Tibial nerve (tissue), 4 donors: ENCODE measurements at regions not wholly inside any gene's neighbourhood (a gene's known extent, or its start where the extent isn't known, plus 50 kb on each side); places are given as distances from the start of the nearest gene placed in this dataset.

ENCODE experiments used
- DNase-seq, 2 donors: peaks; one replicate each; pipeline ENCODE4 v3.0.0-alpha.2; 2019; ENCODE audit warnings: low spot score in 2 of 2
- H3K27ac ChIP-seq, 4 donors: fragments of 200-600 bp; sonication (generic) in 3 of 4; one replicate each; pipeline ENCODE4 v1.5.1; 2017 to 2019; ENCODE audit warnings: mild to moderate bottlenecking in 1 of 4
- H3K27me3 ChIP-seq, 2 donors: fragments of 200-600 bp; sonication (generic) in 1 of 2; one replicate each; pipeline versions ENCODE4 v1.5.1 to v1.6.0; 2017 to 2019
- H3K36me3 ChIP-seq, 3 donors: fragments of 200-600 bp; sonication (generic); one replicate each; pipeline ENCODE4 v1.5.1; 2018 to 2019
- H3K4me1 ChIP-seq, 4 donors: fragments of 200-600 bp; sonication (generic) in 3 of 4; one replicate each; pipeline ENCODE4 v1.5.1; 2017 to 2019
- H3K4me3 ChIP-seq, 4 donors: fragments of 200-600 bp; sonication (generic) in 3 of 4; one replicate each; pipeline ENCODE4 v1.5.1; 2017 to 2019; ENCODE audit warnings: mild to moderate bottlenecking in 1 of 4, moderate library complexity in 1 of 4
- H3K9me3 ChIP-seq, 4 donors: fragments of 200-600 bp; sonication (generic) in 3 of 4; one replicate each; pipeline ENCODE4 v1.5.1; 2017 to 2019
- EP300 ChIP-seq, 2 donors: sonication (generic); formaldehyde crosslinking; IDR thresholded peaks; one replicate each; pipeline ENCODE4 v1.6.1; 2017; ENCODE audit warnings: antibody characterized with exemption in 2 of 2, mild to moderate bottlenecking in 1 of 2
- POLR2A ChIP-seq, 2 donors: fragments of 450-650 bp; IDR thresholded peaks; one replicate each; pipeline ENCODE4 v1.6.1; 2017; ENCODE audit warnings: antibody characterized with exemption in 2 of 2, mild to moderate bottlenecking in 2 of 2, moderate library complexity in 2 of 2
- WGBS, 2 donors: methylation state at CpG; one replicate each; pipeline ENCODE4 v1.1.5; 2018; 5-methylcytosine and 5-hydroxymethylcytosine counted together
- TF ChIP-seq, protein P1 (sequence below), 5 experiments: fragments of 200-600 bp in 3 of 5; fragments of 450-650 bp in 2 of 5; sonication (generic) in 3 of 5; IDR thresholded peaks; one replicate each; pipeline ENCODE4 v1.5.1; 2016 to 2019; ENCODE audit warnings: antibody characterized with exemption in 5 of 5, mild to moderate bottlenecking in 3 of 5, moderate library complexity in 2 of 5

DNA sequence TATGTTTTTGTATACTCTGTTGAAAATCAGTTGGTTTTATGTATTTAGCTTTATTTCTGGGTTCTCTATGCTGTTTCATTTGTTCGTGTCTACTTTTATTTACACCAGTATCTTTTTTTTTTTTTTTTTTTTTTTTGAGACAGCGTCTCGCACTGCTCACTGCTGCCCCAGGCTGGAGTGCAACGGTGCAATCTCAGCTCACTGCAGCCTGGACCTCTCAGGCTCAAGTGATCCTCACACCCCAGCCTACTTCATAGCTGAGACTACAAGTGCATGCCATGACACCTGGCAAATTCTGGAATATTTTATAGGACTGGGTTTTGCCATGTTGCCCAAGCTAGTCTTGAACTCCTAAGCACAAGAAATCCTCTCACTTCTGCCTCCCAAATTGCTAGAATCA is 869.4 kb upstream of the CDH6 start:
- H3K9me3 ChIP-seq, result no peaks in the 10 kb centered on the region

DNA sequence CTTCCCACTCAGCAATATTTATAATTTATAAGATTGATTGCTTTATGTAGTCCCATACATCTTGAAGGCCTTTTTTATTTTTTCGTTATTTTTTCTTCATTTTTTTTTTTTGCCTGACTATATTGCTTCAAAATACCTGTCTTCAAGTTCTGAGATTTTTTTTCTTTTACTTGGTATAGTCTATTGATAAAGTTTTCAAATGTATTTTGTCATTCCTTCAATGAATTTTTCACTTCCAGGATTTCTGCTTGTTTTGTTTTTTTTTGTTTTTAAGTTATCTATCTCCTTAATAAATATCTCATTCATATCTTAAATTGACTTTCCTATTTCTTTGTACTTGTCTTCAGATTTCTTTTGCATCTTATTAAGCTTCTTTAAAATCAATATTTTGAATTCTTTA is 905.6 kb upstream of the CDH6 start:
- no peaks in the 10 kb centered on the region for H3K4me1 ChIP-seq
- no peak for TF ChIP-seq EP300 (IDR thresholded peaks at IDR 0.05)
- H3K9me3 ChIP-seq, result peaks cover 0 to 26% (median 0%) of the 10 kb centered on the region in 4 donors

More for the DNA sequence above, 869.4 kb upstream of the CDH6 start:
- Histone ChIP-seq H3K4me3 (no peak overlapping the region), H3K27ac (no peak overlapping the region), H3K27me3 (no peaks in the 10 kb centered on the region), H3K4me1 (no peaks in the 10 kb centered on the region), H3K36me3 (no peaks in the 10 kb centered on the region)
- WGBS, 2 donors, result 60 to 70% methylated on average over 4 of the region's 4 CpGs
- DNase-seq, result no peak
- TF ChIP-seq POLR2A (IDR thresholded peaks at IDR 0.05) (no peak), EP300 (IDR thresholded peaks at IDR 0.05) (no peak)

DNA sequence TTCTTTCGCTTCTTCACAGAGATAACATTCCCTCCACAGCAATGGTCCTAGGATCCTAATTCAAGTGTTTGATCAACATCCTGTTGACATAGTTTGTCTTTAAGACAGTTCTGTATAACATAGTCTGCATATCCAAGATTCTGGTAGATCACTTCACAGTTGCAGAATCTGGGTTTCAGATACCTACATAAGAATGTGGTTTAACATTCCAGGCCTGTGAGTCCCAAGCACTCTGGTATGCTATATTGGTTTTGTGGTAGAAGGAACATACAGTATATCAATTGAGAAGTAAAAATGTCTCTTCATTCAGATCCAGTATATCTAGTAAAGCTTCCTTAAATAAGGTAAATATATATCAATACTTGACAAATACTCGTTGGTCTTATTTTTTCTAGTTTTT is 914.2 kb upstream of the CDH6 start:
- H3K27ac ChIP-seq, result no peak overlapping the region
- 89 to 91% methylated on average over 2 of the region's 2 CpGs for WGBS, 2 donors
- H3K27me3 ChIP-seq, result no peaks in the 10 kb centered on the region
- no peaks in the 10 kb centered on the region for H3K9me3 ChIP-seq
- TF ChIP-seq EP300 (IDR thresholded peaks at IDR 0.05) (no peak), POLR2A (IDR thresholded peaks at IDR 0.05) (no peak)
- TF ChIP-seq, protein P1, sequence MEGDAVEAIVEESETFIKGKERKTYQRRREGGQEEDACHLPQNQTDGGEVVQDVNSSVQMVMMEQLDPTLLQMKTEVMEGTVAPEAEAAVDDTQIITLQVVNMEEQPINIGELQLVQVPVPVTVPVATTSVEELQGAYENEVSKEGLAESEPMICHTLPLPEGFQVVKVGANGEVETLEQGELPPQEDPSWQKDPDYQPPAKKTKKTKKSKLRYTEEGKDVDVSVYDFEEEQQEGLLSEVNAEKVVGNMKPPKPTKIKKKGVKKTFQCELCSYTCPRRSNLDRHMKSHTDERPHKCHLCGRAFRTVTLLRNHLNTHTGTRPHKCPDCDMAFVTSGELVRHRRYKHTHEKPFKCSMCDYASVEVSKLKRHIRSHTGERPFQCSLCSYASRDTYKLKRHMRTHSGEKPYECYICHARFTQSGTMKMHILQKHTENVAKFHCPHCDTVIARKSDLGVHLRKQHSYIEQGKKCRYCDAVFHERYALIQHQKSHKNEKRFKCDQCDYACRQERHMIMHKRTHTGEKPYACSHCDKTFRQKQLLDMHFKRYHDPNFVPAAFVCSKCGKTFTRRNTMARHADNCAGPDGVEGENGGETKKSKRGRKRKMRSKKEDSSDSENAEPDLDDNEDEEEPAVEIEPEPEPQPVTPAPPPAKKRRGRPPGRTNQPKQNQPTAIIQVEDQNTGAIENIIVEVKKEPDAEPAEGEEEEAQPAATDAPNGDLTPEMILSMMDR (IDR thresholded peaks at IDR 0.05), result no peak
- no peak overlapping the region for H3K4me3 ChIP-seq
- no peaks in the 10 kb centered on the region for H3K4me1 ChIP-seq
- no peaks in the 10 kb centered on the region for H3K36me3 ChIP-seq
- DNase-seq, result no peak

More for the DNA sequence above, 905.6 kb upstream of the CDH6 start:
- H3K27ac ChIP-seq, result no peak overlapping the region
- DNase-seq, result no peak
- no peak overlapping the region for H3K4me3 ChIP-seq
- no peaks in the 10 kb centered on the region for H3K27me3 ChIP-seq
- WGBS, 2 donors, result 85 to 89% methylated on average over 1 of the region's 1 CpG
- H3K36me3 ChIP-seq, result no peaks in the 10 kb centered on the region

DNA sequence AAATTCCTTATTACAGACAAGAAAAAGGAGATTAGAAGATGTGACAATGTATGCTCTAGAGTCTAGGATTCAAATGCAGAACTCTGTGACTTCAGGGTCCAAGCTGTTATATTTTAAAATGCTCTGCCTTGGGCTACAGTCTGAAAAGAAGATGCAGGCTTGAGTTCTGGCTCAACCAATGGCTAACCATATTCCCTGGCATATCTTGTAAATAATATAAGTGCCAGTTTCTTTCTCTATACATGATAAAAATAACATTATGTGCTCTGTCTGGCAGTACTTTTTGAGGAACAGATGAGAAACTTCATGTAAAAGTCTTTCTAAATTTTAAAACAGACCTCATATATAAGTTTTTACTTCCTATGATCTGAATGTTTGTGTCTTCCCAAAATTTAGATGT is 926.5 kb upstream of the CDH6 start:
- no peak overlapping the region for H3K27ac ChIP-seq
- H3K4me1 ChIP-seq, result no peaks in the 10 kb centered on the region
- H3K4me3 ChIP-seq, result no peak overlapping the region
- DNase-seq, result no peak
- H3K27me3 ChIP-seq, result no peaks in the 10 kb centered on the region
- TF ChIP-seq POLR2A (IDR thresholded peaks at IDR 0.05) (no peak), EP300 (IDR thresholded peaks at IDR 0.05) (no peak)
- TF ChIP-seq, protein P1 (IDR thresholded peaks at IDR 0.05), result no peak
- H3K36me3 ChIP-seq, result no peaks in the 10 kb centered on the region
- H3K9me3 ChIP-seq, result no peaks in the 10 kb centered on the region

DNA sequence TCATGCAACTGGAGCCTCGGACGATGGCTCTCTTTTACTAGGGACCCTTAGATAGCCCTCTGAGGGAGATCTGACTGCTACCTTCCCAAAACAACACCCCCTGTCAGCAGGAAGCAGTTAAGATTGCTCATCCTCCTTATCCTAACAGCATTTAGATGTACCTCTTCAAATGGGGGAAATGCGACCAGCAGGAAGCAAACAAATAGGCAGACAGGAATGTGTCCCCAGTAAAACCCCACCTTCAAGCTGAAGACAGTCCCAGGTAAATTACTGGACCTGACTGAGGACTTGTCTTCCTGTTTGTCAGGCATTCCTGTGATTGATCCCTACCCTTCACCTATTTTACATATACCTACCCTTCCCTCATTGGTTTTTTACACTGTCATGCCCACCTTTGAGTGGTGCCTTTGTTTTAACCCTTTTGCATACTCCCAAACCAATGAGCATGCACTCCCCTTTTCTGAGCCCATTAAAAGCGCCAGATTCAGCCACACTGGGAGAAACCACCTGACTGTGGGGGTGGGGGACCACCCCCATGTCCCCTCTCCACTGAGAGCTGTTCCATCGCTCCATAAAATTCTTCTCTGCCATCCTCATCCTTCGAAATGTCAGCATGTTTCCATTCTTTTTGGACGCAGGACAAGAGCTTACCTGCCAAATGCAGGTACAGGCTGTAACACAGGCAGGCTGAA is 954.0 kb upstream of the CDH6 start:
- Histone ChIP-seq H3K4me3 (no peak overlapping the region), H3K9me3 (no peaks in the 10 kb centered on the region), H3K27me3 (no peaks in the 10 kb centered on the region), H3K27ac (no peak overlapping the region), H3K4me1 (no peaks in the 10 kb centered on the region), H3K36me3 (no peaks in the 10 kb centered on the region)
- no peak for DNase-seq
- 71 to 73% methylated on average over 7 of the region's 7 CpGs for WGBS, 2 donors
- TF ChIP-seq, protein P1 (IDR thresholded peaks at IDR 0.05), result no peak
- TF ChIP-seq EP300 (IDR thresholded peaks at IDR 0.05) (no peak), POLR2A (IDR thresholded peaks at IDR 0.05) (no peak)

DNA sequence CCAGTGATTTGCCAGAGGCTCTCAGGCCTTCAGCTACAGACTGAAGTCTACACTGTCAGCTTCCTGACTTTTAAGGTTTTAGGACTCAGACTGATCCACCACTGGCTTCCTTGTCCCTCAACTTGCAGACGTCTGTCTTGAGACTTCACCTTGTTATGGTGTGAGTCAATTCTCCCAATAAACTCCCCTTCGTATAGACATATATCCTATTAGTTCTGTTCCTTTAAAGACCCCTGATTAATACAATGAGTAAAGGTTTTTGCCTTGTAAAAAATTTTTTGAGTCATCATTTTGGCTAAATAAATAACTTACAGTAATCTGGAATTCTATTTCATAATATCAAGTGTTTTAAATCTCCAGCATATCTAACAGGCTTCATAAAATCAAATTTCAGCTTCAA is 956.3 kb upstream of the CDH6 start:
- H3K27ac ChIP-seq, result no peak overlapping the region
- no peaks in the 10 kb centered on the region for H3K27me3 ChIP-seq
- WGBS, 2 donors, result 75 to 81% methylated on average over 2 of the region's 2 CpGs
- no peaks in the 10 kb centered on the region for H3K4me1 ChIP-seq
- no peak overlapping the region for H3K4me3 ChIP-seq
- no peaks in the 10 kb centered on the region for H3K9me3 ChIP-seq
- TF ChIP-seq, protein P1 (IDR thresholded peaks at IDR 0.05), result no peak
- TF ChIP-seq EP300 (IDR thresholded peaks at IDR 0.05) (no peak), POLR2A (IDR thresholded peaks at IDR 0.05) (no peak)
- no peaks in the 10 kb centered on the region for H3K36me3 ChIP-seq
- DNase-seq, result no peak
